Esophagus muscularis mucosa (tissue), 4 donors: ENCODE measurements at regions not wholly inside any gene's neighbourhood (a gene's known extent, or its start where the extent isn't known, plus 50 kb on each side); places are given as distances from the start of the nearest gene placed in this dataset.

Experiments
- CTCF ChIP-seq, 3 experiments: fragments of 200-600 bp in 2 of 3; fragments of 450-650 bp in 1 of 3; sonication (generic) in 2 of 3; IDR thresholded peaks; one replicate each; pipeline ENCODE4 v1.5.1; 2017 to 2019; ENCODE audit warnings: antibody characterized with exemption in 3 of 3, mild to moderate bottlenecking in 2 of 3, moderate library complexity in 1 of 3
- EP300 ChIP-seq: sonication (generic); formaldehyde crosslinking; IDR thresholded peaks from one replicate; pipeline ENCODE4 v1.6.1; 2017; ENCODE audit warnings: antibody characterized with exemption
- POLR2A ChIP-seq: fragments of 450-650 bp; IDR thresholded peaks from one replicate; pipeline ENCODE4 v1.6.1; 2017; ENCODE audit warnings: antibody characterized with exemption, moderate library complexity, mild to moderate bottlenecking, low read depth
- POLR2AphosphoS5 ChIP-seq, 2 donors: sonication (generic); formaldehyde crosslinking; IDR thresholded peaks; one replicate each; pipeline ENCODE4 v1.6.1; 2017; ENCODE audit warnings: antibody characterized with exemption in 2 of 2

- TF ChIP-seq POLR2AphosphoS5 (IDR thresholded peaks at IDR 0.05) (no peak), CTCF (IDR thresholded peaks at IDR 0.05) (no peak), EP300 (no peak), POLR2A (no peak)
Measured at GRCh38 chr2:19201911-19202462, 156.4 kb downstream of the OSR1 start.
